CD4-positive, alpha-beta T cell treated with Interleukin-10 for 1 hour (primary cell): ENCODE measurements at regions not wholly inside any gene's neighbourhood (a gene's known extent, or its start where the extent isn't known, plus 50 kb on each side); places are given as distances from the start of the nearest gene placed in this dataset.

ENCODE experiments used
- DNase-seq: peaks from one replicate; pipeline ENCODE4 v3.0.0-alpha.2; 2020

GRCh38 chr3:30170681-30171438 lies 435.5 kb upstream of the TGFBR2 start:
- DNase-seq: no peak

GRCh38 chr3:30174357-30174756 lies 432.0 kb upstream of the TGFBR2 start:
- DNase-seq: no peak

DNA sequence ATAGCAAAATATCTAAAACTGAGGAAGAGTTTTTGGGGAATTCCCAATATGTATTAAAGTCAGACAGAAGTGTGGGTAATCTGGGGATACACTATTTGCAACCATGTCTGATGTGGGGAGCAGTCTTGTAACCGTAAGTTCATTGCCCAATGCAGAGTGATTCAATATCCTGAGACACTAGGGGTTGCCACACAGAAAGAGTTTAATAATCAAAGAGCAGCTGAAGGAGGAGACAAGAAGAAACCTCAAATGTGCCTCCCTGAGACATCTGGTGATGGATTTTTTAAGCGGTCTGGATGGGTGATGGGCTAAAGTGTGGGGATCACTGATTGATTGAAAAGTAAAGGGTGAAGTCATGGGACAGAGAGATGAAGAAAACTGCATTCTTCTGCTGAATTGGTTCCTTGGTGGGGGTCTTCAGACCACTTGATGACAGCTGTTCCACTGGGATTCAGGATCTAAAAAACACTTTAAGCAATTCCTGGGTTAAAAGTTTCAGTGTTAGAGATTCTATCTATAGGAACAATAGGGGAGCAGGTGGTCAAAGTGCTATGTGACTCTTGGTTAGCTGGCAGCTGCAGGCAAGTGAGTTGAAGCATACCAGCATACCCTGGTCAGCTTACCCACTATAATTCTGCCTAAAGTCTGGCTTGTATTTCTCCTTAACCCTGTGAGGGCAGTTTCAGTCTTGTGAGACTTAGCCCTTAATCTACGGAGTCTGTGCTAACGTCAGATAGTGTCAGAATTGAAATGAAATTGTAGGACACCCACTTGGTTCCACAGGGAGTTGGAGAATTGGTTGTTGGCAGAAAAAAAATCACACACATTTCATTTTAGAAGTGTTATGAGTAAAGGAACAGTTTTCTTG lies 425.9 kb upstream of the TGFBR2 start:
- no peak for DNase-seq

- no peak for DNase-seq
Observed at GRCh38 chr3:30181178-30181465, 425.3 kb upstream of the TGFBR2 start.

DNA sequence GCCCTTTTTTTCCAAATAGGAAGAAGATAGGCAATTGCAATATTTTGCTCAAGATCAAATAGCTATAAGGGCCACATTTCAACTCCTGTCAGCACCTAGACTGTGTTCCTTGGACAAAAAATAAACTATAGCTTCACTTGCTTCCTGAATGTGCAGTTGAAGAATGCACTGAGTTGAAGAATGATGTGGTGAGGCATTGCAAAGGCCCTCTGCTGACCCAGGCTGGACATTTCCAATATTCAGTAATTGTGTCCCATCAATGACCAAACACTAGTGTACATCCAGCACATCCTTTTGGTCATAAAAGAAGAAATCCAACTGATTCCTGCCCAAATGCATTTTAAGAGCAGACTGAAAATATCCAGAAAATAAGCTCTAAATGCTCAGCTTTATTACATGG lies 424.8 kb upstream of the TGFBR2 start:
- no peak for DNase-seq

GRCh38 chr3:30183421-30183820 lies 423.0 kb upstream of the TGFBR2 start:
- no peak for DNase-seq

GRCh38 chr3:30184091-30184810 lies 422.1 kb upstream of the TGFBR2 start:
- no peak for DNase-seq

GRCh38 chr3:30185872-30186271 lies 420.5 kb upstream of the TGFBR2 start:
- no peak for DNase-seq

GRCh38 chr3:30186741-30187219 lies 419.6 kb upstream of the TGFBR2 start:
- DNase-seq: no peak

- DNase-seq: no peak
Observed at GRCh38 chr3:30187366-30187765, 419.0 kb upstream of the TGFBR2 start.

- DNase-seq: no peak
Observed at GRCh38 chr3:30188713-30189112, 417.7 kb upstream of the TGFBR2 start.

DNA sequence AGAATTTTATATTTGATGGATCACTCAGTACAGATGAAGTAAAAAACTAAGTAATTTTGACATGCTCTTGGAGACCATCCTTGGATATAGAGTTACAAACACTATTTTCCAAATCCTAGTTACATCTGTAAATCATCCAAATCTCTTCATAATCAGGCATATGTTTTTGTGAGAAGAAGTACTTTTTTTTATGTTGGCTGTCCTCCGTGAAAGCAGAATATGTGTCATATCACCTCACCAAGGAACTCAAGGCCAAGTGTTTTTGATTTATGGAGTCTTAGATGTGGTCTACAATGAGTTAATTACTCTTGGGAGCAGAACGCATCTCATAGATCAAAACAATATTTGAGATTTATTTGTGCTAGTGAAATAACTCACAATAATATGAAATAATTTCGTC lies 416.5 kb upstream of the TGFBR2 start:
- no peak for DNase-seq

GRCh38 chr3:30193625-30194044 lies 412.8 kb upstream of the TGFBR2 start:
- DNase-seq: no peak

DNA sequence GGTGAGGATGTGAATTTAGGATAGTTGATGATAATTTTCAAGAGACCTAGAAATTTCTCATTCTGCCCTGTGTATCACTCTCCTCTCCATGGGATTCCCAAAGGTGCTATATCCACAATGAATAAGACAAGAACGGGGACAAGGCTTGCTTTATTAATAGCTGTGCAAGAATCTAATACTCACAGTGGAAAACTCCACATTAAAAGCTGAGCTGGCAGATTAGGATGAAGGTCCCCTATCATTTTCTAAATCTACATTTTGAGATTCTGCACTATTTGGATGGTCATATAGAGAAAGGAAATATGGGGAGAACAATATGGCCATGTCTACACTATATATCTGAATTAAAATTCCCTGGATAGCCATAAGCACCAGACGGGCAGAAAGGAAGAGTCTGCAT lies 411.0 kb upstream of the TGFBR2 start:
- no peak for DNase-seq

DNA sequence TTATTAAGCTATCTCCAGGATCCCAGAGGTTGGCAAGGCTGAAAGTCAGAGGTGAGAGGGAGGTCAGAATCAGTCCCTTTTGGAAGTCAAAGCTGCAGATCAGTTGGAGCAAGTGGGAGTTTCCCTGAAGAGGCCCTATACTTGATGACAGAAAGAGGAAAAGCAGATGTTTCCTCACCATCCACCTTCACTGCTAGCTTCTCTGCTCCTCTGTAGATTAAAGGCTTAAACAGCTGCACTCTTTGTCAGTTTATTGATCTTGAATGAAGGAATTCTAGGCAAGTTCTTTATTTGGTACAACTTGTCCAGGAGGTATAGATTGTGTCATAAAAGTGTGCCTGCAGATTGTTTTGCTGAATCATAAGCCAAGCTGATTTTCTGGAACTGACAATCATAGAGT lies 408.2 kb upstream of the TGFBR2 start:
- no peak for DNase-seq

- peak; percentile 61 for DNase-seq
Observed at GRCh38 chr3:30199096-30199759, 407.2 kb upstream of the TGFBR2 start.

DNA sequence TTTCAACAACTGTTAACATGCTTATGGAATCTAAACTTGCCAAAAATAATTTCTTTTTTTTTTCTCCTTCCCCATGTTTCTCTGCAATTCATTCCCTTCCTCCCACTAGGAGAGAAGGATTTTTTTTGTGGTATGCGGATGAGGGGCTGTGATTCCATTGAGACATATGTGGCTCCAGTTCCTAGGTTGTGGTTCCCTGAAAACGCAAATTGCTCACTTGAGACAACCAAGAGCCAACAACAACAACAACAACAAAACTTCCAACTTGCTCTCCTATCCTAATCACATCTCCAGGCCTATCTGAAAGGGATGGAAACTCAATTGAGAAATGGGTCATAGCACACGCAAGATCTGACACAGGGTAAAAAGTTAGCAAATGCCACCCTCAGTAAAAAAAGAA lies 406.5 kb upstream of the TGFBR2 start:
- no peak for DNase-seq

- no peak for DNase-seq
Observed at GRCh38 chr3:30201715-30202114, 404.7 kb upstream of the TGFBR2 start.

DNA sequence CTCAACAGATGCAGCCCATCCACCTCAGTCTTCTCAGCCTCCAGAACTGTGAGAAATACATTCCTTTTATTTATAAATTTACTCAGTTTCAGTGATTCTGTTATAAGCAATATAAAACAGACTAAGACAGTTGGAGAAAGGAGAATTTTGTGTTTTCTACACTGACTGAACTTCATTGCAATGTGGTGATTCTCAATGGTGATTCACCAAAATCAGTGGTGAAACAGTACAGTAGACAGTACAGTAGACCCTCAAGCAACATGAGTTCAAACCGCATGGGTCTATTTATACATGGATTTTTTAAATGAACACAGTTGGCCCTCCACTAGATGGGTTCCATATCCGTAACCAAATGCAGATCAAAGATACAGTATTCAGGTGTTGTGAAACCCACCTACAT lies 403.1 kb upstream of the TGFBR2 start:
- no peak for DNase-seq

DNA sequence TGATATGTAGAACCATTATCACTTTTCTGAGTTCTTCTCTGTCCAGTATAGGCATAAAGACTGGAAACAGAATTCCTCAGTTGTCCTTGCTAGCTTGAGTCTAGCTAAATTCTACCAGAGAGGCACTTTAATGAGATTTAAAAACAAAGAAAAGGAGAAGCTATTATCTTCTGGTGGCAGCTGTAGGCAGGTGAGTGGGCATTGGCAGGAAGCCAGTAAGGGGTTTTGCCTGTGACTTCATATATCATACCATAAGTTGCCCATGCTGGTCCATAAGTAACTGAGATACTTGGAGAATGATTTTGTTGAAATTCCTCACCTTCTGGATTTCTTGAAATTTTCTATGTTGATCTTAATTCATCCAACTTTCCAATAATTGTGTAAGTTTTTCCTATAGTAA lies 402.3 kb upstream of the TGFBR2 start:
- no peak for DNase-seq

GRCh38 chr3:30206051-30206450 lies 400.4 kb upstream of the TGFBR2 start:
- DNase-seq: no peak

GRCh38 chr3:30221619-30222018 lies 384.8 kb upstream of the TGFBR2 start:
- DNase-seq: no peak

DNA sequence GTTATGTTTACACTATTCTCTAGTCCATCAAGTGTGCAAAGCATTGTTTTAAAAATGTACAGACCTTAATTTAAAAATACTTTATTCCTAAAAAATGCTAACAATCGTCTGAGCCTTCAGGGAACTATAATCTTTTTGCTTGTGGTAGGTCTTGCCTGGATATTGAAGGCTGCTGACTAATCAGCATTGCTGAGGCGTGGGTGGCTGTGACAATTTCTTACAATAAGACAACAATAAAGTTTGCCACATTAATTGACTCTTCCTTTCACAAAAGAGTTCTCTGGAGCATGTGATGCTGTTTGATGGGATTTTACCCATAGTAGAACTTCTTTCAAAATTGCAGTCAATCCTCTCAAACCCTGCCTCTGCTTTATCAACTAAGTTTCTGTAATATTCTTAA lies 384.0 kb upstream of the TGFBR2 start:
- no peak for DNase-seq
